Calu3 (cell line): ENCODE measurements at regions not wholly inside any gene's neighbourhood (a gene's known extent, or its start where the extent isn't known, plus 50 kb on each side); places are given as distances from the start of the nearest gene placed in this dataset.

Experiments
- BruUV-seq: library from RNA; stranded (reverse); fragments of 400-500 nt; replicated peaks from 2 replicates; lab custom pipeline; 2021; lab: Mats Ljungman, UMichigan
- CTCF ChIA-PET: fragments of 300-600 bp; sonication (Branson Sonifier 250); formaldehyde crosslinking; loops from one replicate; lab custom pipeline; 2022; ENCODE audit warnings: antibody characterized with exemption; lab: Charles Lee
- DNase-seq: peaks from one replicate; pipeline ENCODE4 v3.0.0; 2022
- H3K27ac Mint-ChIP-seq: one replicate; pipeline ENCODE4 v1.8.0; 2022; ENCODE audit warnings: mixed read lengths; ENCODE audit not compliant: unreplicated experiment
- H3K27me3 Mint-ChIP-seq: one replicate; pipeline ENCODE4 v1.8.0; 2022; ENCODE audit warnings: mixed read lengths; ENCODE audit not compliant: unreplicated experiment
- H3K36me3 Mint-ChIP-seq: one replicate; pipeline ENCODE4 v1.8.0; 2022; ENCODE audit warnings: mild to moderate bottlenecking, moderate library complexity, mixed read lengths; ENCODE audit not compliant: insufficient read depth, unreplicated experiment
- H3K4me1 Mint-ChIP-seq: one replicate; pipeline ENCODE4 v1.8.0; 2022; ENCODE audit warnings: mild to moderate bottlenecking, low read depth, mixed read lengths; ENCODE audit not compliant: unreplicated experiment
- H3K4me3 Mint-ChIP-seq: one replicate; pipeline ENCODE4 v1.8.0; 2022; ENCODE audit warnings: mild to moderate bottlenecking, low read depth, moderate library complexity, mixed read lengths; ENCODE audit not compliant: unreplicated experiment
- H3K9me3 Mint-ChIP-seq: one replicate; pipeline ENCODE4 v1.8.0; 2022; ENCODE audit warnings: low read depth, mixed read lengths; ENCODE audit not compliant: unreplicated experiment
- CTCF ChIP-seq: fragments of 200-600 bp; IDR thresholded peaks from one replicate; pipeline ENCODE4 v1.8.0; 2022; ENCODE audit warnings: antibody characterized with exemption; ENCODE audit not compliant: unreplicated experiment
- intact Hi-C: fragments of 100-400 bp; cut with micrococcal nuclease; formaldehyde crosslinking; loops from one replicate; pipeline ENCODE4 v1.10.0; 2022; ENCODE audit not compliant: unreplicated experiment

- Mint-ChIP-seq H3K4me1 (no peaks in the 10 kb centered on the region), H3K36me3 (no peaks in the 10 kb centered on the region), H3K4me3 (no peak overlapping the region), H3K27ac (no peak overlapping the region), H3K27me3 (no peaks in the 10 kb centered on the region), H3K9me3 (no peaks in the 10 kb centered on the region)
- DNase-seq: no peak
- no peak for TF ChIP-seq CTCF
- BruUV-seq: no TSS peak
- intact Hi-C loops: no loop called here
- CTCF ChIA-PET: no interaction called here
Measured at GRCh38 chr9:29656641-29657406, 2083.5 kb upstream of the C9orf72 start.

- no peak for TF ChIP-seq CTCF
- no peak overlapping the region for H3K27ac Mint-ChIP-seq
- H3K27me3 Mint-ChIP-seq: no peaks in the 10 kb centered on the region
- CTCF ChIA-PET: no interaction called here
- no TSS peak for BruUV-seq
- intact Hi-C loops: no loop called here
- no peak overlapping the region for H3K4me3 Mint-ChIP-seq
- DNase-seq: no peak
- H3K36me3 Mint-ChIP-seq: no peaks in the 10 kb centered on the region
- no peaks in the 10 kb centered on the region for H3K9me3 Mint-ChIP-seq
- no peaks in the 10 kb centered on the region for H3K4me1 Mint-ChIP-seq
Measured at GRCh38 chr9:29657821-29658220, 2084.5 kb upstream of the C9orf72 start.

GRCh38 chr9:29659014-29659413, 2085.7 kb upstream of the C9orf72 start:
- CTCF ChIA-PET: no interaction called here
- H3K27me3 Mint-ChIP-seq: no peaks in the 10 kb centered on the region
- H3K36me3 Mint-ChIP-seq: no peaks in the 10 kb centered on the region
- H3K4me3 Mint-ChIP-seq: no peak overlapping the region
- no peak for TF ChIP-seq CTCF
- intact Hi-C loops: no loop called here
- no peak overlapping the region for H3K27ac Mint-ChIP-seq
- BruUV-seq: no TSS peak
- DNase-seq: no peak
- H3K4me1 Mint-ChIP-seq: no peaks in the 10 kb centered on the region
- H3K9me3 Mint-ChIP-seq: no peaks in the 10 kb centered on the region

GRCh38 chr9:29659736-29660135, 2086.5 kb upstream of the C9orf72 start:
- CTCF ChIA-PET: no interaction called here
- H3K27me3 Mint-ChIP-seq: no peaks in the 10 kb centered on the region
- no peaks in the 10 kb centered on the region for H3K36me3 Mint-ChIP-seq
- no TSS peak for BruUV-seq
- H3K27ac Mint-ChIP-seq: no peak overlapping the region
- DNase-seq: no peak
- no peak for TF ChIP-seq CTCF
- no peak overlapping the region for H3K4me3 Mint-ChIP-seq
- H3K4me1 Mint-ChIP-seq: no peaks in the 10 kb centered on the region
- intact Hi-C loops: no loop called here
- no peaks in the 10 kb centered on the region for H3K9me3 Mint-ChIP-seq
